HepG2 (cell line): ENCODE measurements at regions not wholly inside any gene's neighbourhood (a gene's known extent, or its start where the extent isn't known, plus 50 kb on each side); places are given as distances from the start of the nearest gene placed in this dataset.

Source experiments
- ATAC-seq: fragments of 200-7000 bp; cut with Tn5 transposase; 3 replicates; pipeline ENCODE4 v1.9.1; 2020; ENCODE audit warnings: mild to moderate bottlenecking, moderate library complexity
- BruUV-seq: library from RNA; stranded (reverse); fragments of 400-500 nt; replicated peaks from 2 replicates; lab custom pipeline; 2021; lab: Mats Ljungman, UMichigan
- CTCF ChIA-PET: fragments of 300-600 bp; formaldehyde crosslinking; extraction: SDS; loops from one replicate; lab custom pipeline; 2021; ENCODE audit warnings: low total read pairs, inconsistent platforms, low intra/inter-chr PET ratio; lab: Yijun Ruan, JAX
- POLR2A ChIA-PET: fragments of 350-600 bp; sonication (Branson Sonifier 250); formaldehyde crosslinking; loops from one replicate; lab custom pipeline; 2020; ENCODE audit warnings: antibody characterized with exemption, inconsistent platforms; lab: Yijun Ruan, JAX
- DNase-seq: peaks from one replicate; pipeline ENCODE4 v3.0.0-alpha.2; 2015; ENCODE audit warnings: low spot score
- FAIRE-seq: peaks from 3 replicates; lab custom pipeline; 2011; peaks lifted over from hg19 to GRCh38; lab: Jason Lieb, UNC
- H2AFZ ChIP-seq: one replicate; pipeline ENCODE4 v1.6.1; 2011; ENCODE audit warnings: low read length, inconsistent platforms
- H3K27ac ChIP-seq: fragments of 300-600 bp; 3 replicates; pipeline ENCODE4 v1.8.0; 2011; ENCODE audit warnings: mixed run types, mild to moderate bottlenecking, mixed read lengths, low read length, inconsistent platforms; ENCODE audit not compliant: insufficient read depth; ENCODE audit errors: extremely low read length
- H3K27me3 ChIP-seq, 2 experiments: fragments of 200-600 bp in 1 of 2; 2 replicates in 1 of 2; 3 replicates in 1 of 2; pipeline versions ENCODE4 v1.6.0 to v1.8.0; 2011; ENCODE audit warnings: low read length in 2 of 2, mild to moderate bottlenecking in 2 of 2, moderate library complexity in 2 of 2, inconsistent platforms in 1 of 2; ENCODE audit not compliant: insufficient read depth in 2 of 2, control insufficient read depth in 1 of 2
- H3K36me3 ChIP-seq, 2 experiments: fragments of 200-600 bp in 1 of 2; replicated peaks in 1 of 2; 2 replicates in 1 of 2; 3 replicates in 1 of 2; pipeline versions ENCODE4 v1.5.1 to v1.8.0; 2011; ENCODE audit warnings: low read length in 2 of 2, inconsistent platforms in 1 of 2; ENCODE audit not compliant: insufficient read depth in 2 of 2, control insufficient read depth in 1 of 2
- H3K4me1 ChIP-seq: 2 replicates; pipeline ENCODE4 v1.5.1; 2012; ENCODE audit warnings: low read length, inconsistent platforms; ENCODE audit not compliant: insufficient read depth
- H3K4me2 ChIP-seq: 2 replicates; pipeline ENCODE4 v1.6.0; 2011; ENCODE audit warnings: low read depth, low read length, inconsistent platforms
- H3K4me3 ChIP-seq, 3 experiments: fragments of 200-600 bp in 1 of 3; sonication (generic), shearing (Covaris generic) in 1 of 3; replicated peaks in 1 of 3; 2 replicates each; pipeline ENCODE4 v1.5.1; 2011 to 2016; ENCODE audit warnings: low read length in 3 of 3, inconsistent platforms in 2 of 3, low read depth in 2 of 3, mild to moderate bottlenecking in 2 of 3, control low read depth in 1 of 3, mixed read lengths in 1 of 3; ENCODE audit not compliant: insufficient read depth in 1 of 3
- H3K79me2 ChIP-seq: one replicate; pipeline ENCODE4 v1.6.1; 2011; ENCODE audit warnings: low read length, inconsistent platforms; ENCODE audit not compliant: insufficient read depth
- H3K9ac ChIP-seq: 2 replicates; pipeline ENCODE4 v1.6.0; 2011; ENCODE audit warnings: mild to moderate bottlenecking, low read depth, low read length, inconsistent platforms; ENCODE audit not compliant: insufficient read depth
- H3K9me3 ChIP-seq: 2 replicates; pipeline ENCODE4 v1.5.1; 2012; ENCODE audit warnings: mild to moderate bottlenecking, low read length
- H4K20me1 ChIP-seq: 2 replicates; pipeline ENCODE4 v1.6.0; 2011; ENCODE audit warnings: inconsistent platforms, mild to moderate bottlenecking, low read length, moderate library complexity; ENCODE audit not compliant: insufficient read depth
- AKAP8 ChIP-seq: sonication (generic); formaldehyde crosslinking; IDR thresholded peaks from 2 replicates; pipeline ENCODE4 v1.5.1; 2020; ENCODE audit warnings: mild to moderate bottlenecking, missing genetic modification reagents
- ARID2 ChIP-seq: sonication (generic); formaldehyde crosslinking; IDR thresholded peaks from 2 replicates; pipeline ENCODE4 v1.8.1; 2022; ENCODE audit warnings: mild to moderate bottlenecking, missing genetic modification reagents, borderline replicate concordance
- DNMT3B ChIP-seq: conservative IDR thresholded peaks from 2 replicates; pipeline ENCODE4 v1.6.1; 2016; ENCODE audit warnings: missing biosample characterization, control low read depth
- GLI4 ChIP-seq: sonication (generic); formaldehyde crosslinking; IDR thresholded peaks from 2 replicates; pipeline ENCODE4 v1.5.1; 2020; ENCODE audit warnings: missing genetic modification reagents, mild to moderate bottlenecking, moderate library complexity, borderline replicate concordance
- GTF2F1 ChIP-seq: fragments of 150-350 bp; IDR thresholded peaks from 2 replicates; pipeline ENCODE4 v1.6.1; 2014; ENCODE audit warnings: low read length
- MATR3 ChIP-seq: sonication (generic); formaldehyde crosslinking; IDR thresholded peaks from 2 replicates; pipeline ENCODE4 v1.4.0; 2020; ENCODE audit warnings: missing genetic modification reagents
- MAZ ChIP-seq, 2 experiments: sonication (generic) in 1 of 2; formaldehyde crosslinking in 1 of 2; IDR thresholded peaks; 2 replicates each; pipeline versions ENCODE4 v1.5.0 to v1.6.1; 2012 to 2020; ENCODE audit warnings: low read depth in 2 of 2, mild to moderate bottlenecking in 2 of 2, borderline replicate concordance in 1 of 2, improper control_type of control experiment in 1 of 2, low read length in 1 of 2, missing genetic modification reagents in 1 of 2, moderate library complexity in 1 of 2
- MIER3 ChIP-seq: IDR thresholded peaks from 2 replicates; pipeline ENCODE4 v1.6.1; 2016; ENCODE audit warnings: missing compliant biosample characterization, borderline replicate concordance
- PHF8 ChIP-seq: sonication (generic); formaldehyde crosslinking; IDR thresholded peaks from 2 replicates; pipeline ENCODE4 v1.5.0; 2020; ENCODE audit warnings: missing genetic modification reagents
- TEF ChIP-seq: sonication (generic); formaldehyde crosslinking; IDR thresholded peaks from 2 replicates; pipeline ENCODE4 v1.5.0; 2020; ENCODE audit warnings: missing genetic modification reagents
- TMF1 ChIP-seq: sonication (generic); formaldehyde crosslinking; IDR thresholded peaks from 2 replicates; pipeline ENCODE4 v1.8.1; 2022; ENCODE audit warnings: low read depth, missing genetic modification reagents
- ZNF230 ChIP-seq: sonication (generic); formaldehyde crosslinking; IDR thresholded peaks from 2 replicates; pipeline ENCODE4 v1.4.0; 2020; ENCODE audit warnings: mild to moderate bottlenecking, missing genetic modification reagents
- ZNF251 ChIP-seq: sonication (generic); formaldehyde crosslinking; IDR thresholded peaks from 2 replicates; pipeline ENCODE4 v1.9.0; 2021; ENCODE audit warnings: mild to moderate bottlenecking, missing genetic modification reagents
- ZNF569 ChIP-seq: sonication (generic); formaldehyde crosslinking; IDR thresholded peaks from 2 replicates; pipeline ENCODE4 v1.5.0; 2020; ENCODE audit warnings: mild to moderate bottlenecking, missing genetic modification reagents, moderate library complexity, borderline replicate concordance
- ZSCAN5A ChIP-seq: sonication (generic); formaldehyde crosslinking; IDR thresholded peaks from 2 replicates; pipeline ENCODE4 v1.8.0; 2022; ENCODE audit warnings: mild to moderate bottlenecking, missing genetic modification reagents, borderline replicate concordance
- WGBS: methylation state at CpG from one replicate; pipeline ENCODE4 v1.1.6; 2017; ENCODE audit warnings: low lambda C conversion rate; 5-methylcytosine and 5-hydroxymethylcytosine counted together
- in situ Hi-C: cut with HindIII; loops from 2 replicates; pipeline ENCODE4 v1.10.0; 2017; ENCODE audit warnings: low pct_unique_long_range_greater_than_20kb; ENCODE audit not compliant: extremely low pct_ligation_motif_present
- intact Hi-C: fragments of 100-400 bp; cut with micrococcal nuclease; formaldehyde crosslinking; loops from one replicate; pipeline ENCODE4 v1.10.0; 2022; ENCODE audit not compliant: unreplicated experiment
- TF ChIP-seq, protein P1 (sequence below): sonication (generic); formaldehyde crosslinking; conservative IDR thresholded peaks from 2 replicates; pipeline ENCODE4 v1.8.0; 2022; ENCODE audit warnings: low read depth, missing genetic modification reagents

DNA sequence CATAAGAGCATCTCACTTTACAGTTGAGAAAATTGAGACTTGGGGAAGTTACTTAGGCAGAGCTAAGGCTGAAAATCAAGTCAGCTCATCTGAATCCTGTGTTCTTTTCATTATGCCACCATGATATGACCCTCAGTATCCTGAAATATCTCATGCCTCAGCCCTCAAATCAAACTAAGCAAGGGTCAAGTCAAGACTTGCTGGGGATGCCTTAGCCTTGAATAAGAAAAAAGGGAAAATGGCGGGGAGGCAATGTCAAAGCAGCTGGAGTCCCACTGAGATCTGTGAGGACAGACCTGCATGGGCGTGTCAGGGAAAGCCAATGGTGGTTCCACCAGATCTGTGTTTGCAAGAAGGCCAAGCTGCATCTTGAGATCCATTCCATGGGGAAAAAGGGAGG is 91.0 kb upstream of the CACUL1 start:
- no peaks in the 10 kb centered on the region for H4K20me1 ChIP-seq
- no peak overlapping the region for H2AFZ ChIP-seq
- no peaks in the 10 kb centered on the region for H3K79me2 ChIP-seq
- TF ChIP-seq PHF8, result no peak
- TF ChIP-seq MAZ (IDR thresholded peaks at IDR 0.05; ENCODE audit: borderline replicate concordance, low read depth, low read length), result no peak
- no peak for TF ChIP-seq MAZ (CRISPR knock-in tag; IDR thresholded peaks at IDR 0.05; ENCODE audit: low read depth)
- TF ChIP-seq AKAP8 (CRISPR knock-in tag), result no peak
- TF ChIP-seq GLI4 (CRISPR knock-in tag), result no peak
- no peak for TF ChIP-seq ZNF569 (CRISPR knock-in tag)
- no peak for TF ChIP-seq MATR3
- no peak for TF ChIP-seq ZSCAN5A (CRISPR knock-in tag)
- no peak for TF ChIP-seq TEF (CRISPR knock-in tag)
- TF ChIP-seq, protein P1, sequence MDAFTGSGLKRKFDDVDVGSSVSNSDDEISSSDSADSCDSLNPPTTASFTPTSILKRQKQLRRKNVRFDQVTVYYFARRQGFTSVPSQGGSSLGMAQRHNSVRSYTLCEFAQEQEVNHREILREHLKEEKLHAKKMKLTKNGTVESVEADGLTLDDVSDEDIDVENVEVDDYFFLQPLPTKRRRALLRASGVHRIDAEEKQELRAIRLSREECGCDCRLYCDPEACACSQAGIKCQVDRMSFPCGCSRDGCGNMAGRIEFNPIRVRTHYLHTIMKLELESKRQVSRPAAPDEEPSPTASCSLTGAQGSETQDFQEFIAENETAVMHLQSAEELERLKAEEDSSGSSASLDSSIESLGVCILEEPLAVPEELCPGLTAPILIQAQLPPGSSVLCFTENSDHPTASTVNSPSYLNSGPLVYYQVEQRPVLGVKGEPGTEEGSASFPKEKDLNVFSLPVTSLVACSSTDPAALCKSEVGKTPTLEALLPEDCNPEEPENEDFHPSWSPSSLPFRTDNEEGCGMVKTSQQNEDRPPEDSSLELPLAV (CRISPR knock-in tag), result no peak
- TF ChIP-seq TMF1 (CRISPR knock-in tag), result no peak
- TF ChIP-seq DNMT3B, result no peak
- TF ChIP-seq ARID2 (CRISPR knock-in tag), result no peak
- no peak for TF ChIP-seq GTF2F1
- TF ChIP-seq MIER3, result no peak
- TF ChIP-seq ZNF230 (CRISPR knock-in tag), result no peak
- TF ChIP-seq ZNF251 (CRISPR knock-in tag), result no peak
- TF ChIP-seq, all 625 proteins: peak for 0
- ChIA-PET POLR2A (no interaction called here), CTCF (no interaction called here)
- Histone ChIP-seq H3K4me3 (no peak overlapping the region), H3K36me3 (no peaks in the 10 kb centered on the region), H3K27me3 (peaks cover 4 to 8% of the 10 kb centered on the region in 2 experiments; a peak in 2 of 5 replicates), H3K4me1 (no peaks in the 10 kb centered on the region), H3K9ac (no peak overlapping the region), H3K27ac (no peak overlapping the region), H3K9me3 (no peaks in the 10 kb centered on the region), H3K4me2 (no peak overlapping the region)
- in situ Hi-C loops, result no loop called here
- 0% methylated on average over 2 of the region's 2 CpGs for WGBS
- ATAC-seq (no peak), FAIRE-seq (no peak), DNase-seq (no peak)
- intact Hi-C loops, result no loop called here
- no TSS peak for BruUV-seq
